Left lung (tissue), 4 donors: ENCODE measurements at regions not wholly inside any gene's neighbourhood (a gene's known extent, or its start where the extent isn't known, plus 50 kb on each side); places are given as distances from the start of the nearest gene placed in this dataset.

Source experiments
- ATAC-seq: fragments of 200-7000 bp; cut with Tn5 transposase; one replicate; pipeline ENCODE4 v1.9.1; 2020; ENCODE audit warnings: moderate library complexity
- DNase-seq, 4 donors: peaks; one replicate each; pipeline ENCODE4 v3.0.0-alpha.2; 2013 to 2020
- H3K27ac ChIP-seq, 2 donors: fragments of 200-600 bp; sonication (generic) in 1 of 2; one replicate each; pipeline versions ENCODE4 v1.5.0 to v1.8.0; 2020 to 2021
- H3K27me3 ChIP-seq, 2 donors: fragments of 200-600 bp; sonication (generic) in 1 of 2; one replicate each; pipeline versions ENCODE4 v1.5.0 to v1.8.0; 2020 to 2021
- H3K36me3 ChIP-seq, 2 donors: fragments of 200-600 bp; sonication (generic) in 1 of 2; one replicate each; pipeline versions ENCODE4 v1.5.0 to v1.8.0; 2020 to 2021
- H3K4me1 ChIP-seq, 2 donors: fragments of 200-600 bp; one replicate each; pipeline ENCODE4 v1.8.0; 2021
- H3K4me3 ChIP-seq, 2 donors: fragments of 200-600 bp; sonication (generic) in 1 of 2; one replicate each; pipeline versions ENCODE4 v1.5.0 to v1.8.0; 2020 to 2021; ENCODE audit warnings: mild to moderate bottlenecking in 1 of 2
- H3K9me3 ChIP-seq, 2 donors: fragments of 200-600 bp; sonication (generic) in 1 of 2; one replicate each; pipeline versions ENCODE4 v1.5.0 to v1.8.0; 2020 to 2021
- intact Hi-C, 2 donors: fragments of 100-400 bp; cut with DNase I; formaldehyde crosslinking; loops; one replicate each; pipeline versions ENCODE4 v1.11.2 to v1.14.2; 2022
- TF ChIP-seq, protein P1 (sequence below), 2 donors: fragments of 200-600 bp; sonication (generic) in 1 of 2; IDR thresholded peaks; one replicate each; pipeline versions ENCODE4 v1.5.0 to v1.8.0; 2021; ENCODE audit warnings: antibody characterized with exemption in 2 of 2
- donor health status: DM: no; HTN: yes; CAD: no.
- donor health status: DM: no; HTN: no; CAD: no.

DNA sequence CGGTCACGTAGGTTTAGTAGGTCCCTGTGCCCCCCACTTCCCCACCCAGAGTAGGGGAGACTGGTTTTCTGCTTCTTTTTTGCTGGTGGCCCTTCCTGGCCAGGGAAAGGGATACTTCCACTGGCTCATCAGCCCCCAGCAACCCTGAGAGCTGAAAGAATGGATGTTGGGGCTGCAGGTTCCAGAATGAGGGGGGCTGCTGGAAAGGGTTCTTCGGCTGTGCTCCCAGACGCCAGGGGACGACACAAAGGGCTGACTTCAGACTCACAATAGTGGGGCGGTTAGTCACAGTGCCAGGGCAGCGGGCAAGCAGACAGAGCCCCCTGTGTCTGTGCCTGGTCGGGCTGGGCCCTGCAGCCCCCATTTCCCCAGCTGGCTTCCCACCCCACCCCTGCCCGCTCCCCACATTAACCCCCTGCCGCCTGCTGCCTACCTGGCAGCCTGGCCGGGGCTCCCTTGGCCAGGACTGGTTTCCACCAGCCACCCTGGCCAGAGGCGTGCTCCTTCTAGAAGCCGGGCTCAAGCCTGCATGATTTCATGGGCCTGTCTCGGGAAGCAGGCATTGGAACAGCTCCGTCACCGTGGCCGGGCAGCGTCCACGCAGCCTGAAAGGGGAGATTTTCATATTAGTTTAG lies 79.1 kb upstream of the WNT7B start:
- ATAC-seq (no peak), DNase-seq (peak in 2 of 4 donors; percentile 37 to 62)
- Histone ChIP-seq H3K36me3 (no peaks in the 10 kb centered on the region), H3K27me3 (no peaks in the 10 kb centered on the region), H3K4me1 (peaks cover 57 to 80% of the 10 kb centered on the region in 2 donors), H3K27ac (peak overlapping the region; percentile 97 to 99), H3K9me3 (no peaks in the 10 kb centered on the region), H3K4me3 (peak overlapping the region in 1 of 2 donors; percentile 72)
- intact Hi-C loops, result no loop called here
- TF ChIP-seq, protein P1, sequence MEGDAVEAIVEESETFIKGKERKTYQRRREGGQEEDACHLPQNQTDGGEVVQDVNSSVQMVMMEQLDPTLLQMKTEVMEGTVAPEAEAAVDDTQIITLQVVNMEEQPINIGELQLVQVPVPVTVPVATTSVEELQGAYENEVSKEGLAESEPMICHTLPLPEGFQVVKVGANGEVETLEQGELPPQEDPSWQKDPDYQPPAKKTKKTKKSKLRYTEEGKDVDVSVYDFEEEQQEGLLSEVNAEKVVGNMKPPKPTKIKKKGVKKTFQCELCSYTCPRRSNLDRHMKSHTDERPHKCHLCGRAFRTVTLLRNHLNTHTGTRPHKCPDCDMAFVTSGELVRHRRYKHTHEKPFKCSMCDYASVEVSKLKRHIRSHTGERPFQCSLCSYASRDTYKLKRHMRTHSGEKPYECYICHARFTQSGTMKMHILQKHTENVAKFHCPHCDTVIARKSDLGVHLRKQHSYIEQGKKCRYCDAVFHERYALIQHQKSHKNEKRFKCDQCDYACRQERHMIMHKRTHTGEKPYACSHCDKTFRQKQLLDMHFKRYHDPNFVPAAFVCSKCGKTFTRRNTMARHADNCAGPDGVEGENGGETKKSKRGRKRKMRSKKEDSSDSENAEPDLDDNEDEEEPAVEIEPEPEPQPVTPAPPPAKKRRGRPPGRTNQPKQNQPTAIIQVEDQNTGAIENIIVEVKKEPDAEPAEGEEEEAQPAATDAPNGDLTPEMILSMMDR (IDR thresholded peaks at IDR 0.05), result no peak

GRCh38 chr22:46056546-46057245 lies 79.7 kb upstream of the WNT7B start:
- TF ChIP-seq, protein P1 (IDR thresholded peaks at IDR 0.05), result no peak
- peak overlapping the region; percentile 97 to 99 for H3K27ac ChIP-seq
- no peaks in the 10 kb centered on the region for H3K9me3 ChIP-seq
- intact Hi-C loops, result no loop called here
- no peaks in the 10 kb centered on the region for H3K27me3 ChIP-seq
- peak overlapping the region in 1 of 2 donors; percentile 72 for H3K4me3 ChIP-seq
- H3K4me1 ChIP-seq, result peaks cover 53 to 80% of the 10 kb centered on the region in 2 donors
- peak in 1 of 4 donors; percentile 17 for DNase-seq
- no peaks in the 10 kb centered on the region for H3K36me3 ChIP-seq
- ATAC-seq, result no peak

- peaks cover 46 to 79% of the 10 kb centered on the region in 2 donors for H3K4me1 ChIP-seq
- peak overlapping the region; percentile 2 to 9 for H3K4me3 ChIP-seq
- intact Hi-C loops, result no loop called here
- no peaks in the 10 kb centered on the region for H3K27me3 ChIP-seq
- H3K27ac ChIP-seq, result peak overlapping the region; percentile 97 to 99
- H3K9me3 ChIP-seq, result no peaks in the 10 kb centered on the region
- ATAC-seq (no peak), DNase-seq (peak in 2 of 4 donors; percentile 26 to 29)
- no peaks in the 10 kb centered on the region for H3K36me3 ChIP-seq
- TF ChIP-seq, protein P1 (IDR thresholded peaks at IDR 0.05), result no peak
Measured at GRCh38 chr22:46057246-46058090, 80.5 kb upstream of the WNT7B start.

DNA sequence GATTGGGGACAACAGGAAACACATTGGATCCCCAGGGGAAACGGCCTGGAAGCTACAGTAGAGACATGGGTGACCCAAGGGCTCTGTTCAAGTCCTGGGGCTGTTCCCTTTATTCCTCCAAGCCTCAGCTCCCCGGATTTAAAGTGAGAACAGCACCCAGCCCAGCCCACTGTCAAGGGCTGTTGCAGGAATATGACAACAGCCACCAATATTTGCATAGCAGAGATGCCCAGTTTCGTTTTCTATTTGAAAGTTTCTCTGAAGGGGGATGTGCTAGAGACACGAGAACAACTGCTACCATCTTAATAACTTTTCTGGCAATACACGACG lies 81.1 kb upstream of the WNT7B start:
- Histone ChIP-seq H3K27me3 (no peaks in the 10 kb centered on the region), H3K36me3 (no peaks in the 10 kb centered on the region), H3K27ac (peak overlapping the region; percentile 97 to 99), H3K4me1 (peaks cover 40 to 79% of the 10 kb centered on the region in 2 donors), H3K4me3 (peak overlapping the region; percentile 2 to 9), H3K9me3 (no peaks in the 10 kb centered on the region)
- DNase-seq, result peak in 2 of 4 donors; percentile 51 to 72
- peak; percentile 60 for ATAC-seq
- intact Hi-C loops, result no loop called here
- TF ChIP-seq, protein P1 (IDR thresholded peaks at IDR 0.05), result no peak
